ENCODE measurements at regions not wholly inside any gene's neighbourhood (a gene's known extent, or its start where the extent isn't known, plus 50 kb on each side); places are given as distances from the start of the nearest gene placed in this dataset.

GRCh38 chr7:50837965-50838364, 55.3 kb upstream of the GRB10 start:
- TF ChIP-seq MAX (IDR thresholded peaks at IDR 0.05) (no peak), CTCF (IDR thresholded peaks at IDR 0.05 in 2 of 3, conservative IDR thresholded peaks at IDR 0.05 in 1 of 3; ENCODE audit: borderline replicate concordance in 1 of 3, insufficient read depth in 1 of 3, low read depth in 2 of 3, low read length in 2 of 3) (no peak)
